ENCODE measurements at regions not wholly inside any gene's neighbourhood (a gene's known extent, or its start where the extent isn't known, plus 50 kb on each side); places are given as distances from the start of the nearest gene placed in this dataset.
"Not testable (repeated sequence)": the region's sequence is repeated elsewhere in the genome, so short reads cannot be mapped to it uniquely, and the experiment has no call there.

GRCh38 chr4:171524903-171525302 is 288.3 kb upstream of the GALNTL6 start:
- 93% methylated on average over 5 of the region's 5 CpGs for WGBS

GRCh38 chr4:171521726-171522125 is 291.5 kb upstream of the GALNTL6 start:
- WGBS = 65% methylated on average over 3 of the region's 3 CpGs
- Histone ChIP-seq H3K4me1 (ENCODE audit: control insufficient read depth in 2 of 2, insufficient read depth in 2 of 2, low read length in 2 of 2) (no peaks in the 10 kb centered on the region), H3K36me3 (ENCODE audit: control insufficient read depth in 2 of 2, insufficient read depth in 2 of 2, low read length in 1 of 2) (no peaks in the 10 kb centered on the region)

More at GRCh38 chr4:171524903-171525302, 288.3 kb upstream of the GALNTL6 start:
- Histone ChIP-seq H3K4me3 (ENCODE audit: low read length in 2 of 2) (no peak overlapping the region), H3K9me3 (ENCODE audit: control insufficient read depth in 2 of 2, insufficient read depth in 1 of 2, low read length in 1 of 2) (no peaks in the 10 kb centered on the region), H3K36me3 (ENCODE audit: control insufficient read depth in 2 of 2, insufficient read depth in 2 of 2, low read length in 1 of 2) (no peaks in the 10 kb centered on the region), H3K4me1 (ENCODE audit: control insufficient read depth in 2 of 2, insufficient read depth in 2 of 2, low read length in 2 of 2) (no peaks in the 10 kb centered on the region), H3K27me3 (ENCODE audit: control insufficient read depth in 2 of 2, insufficient read depth in 1 of 2, low read length in 1 of 2) (no peaks in the 10 kb centered on the region), H3K27ac (ENCODE audit: low read depth in 1 of 2, low read length in 1 of 2) (no peak overlapping the region)
- DNase-seq (ENCODE audit: low read depth in 6 of 9, low spot score in 9 of 9) = no peak

GRCh38 chr4:171519457-171519856 is 293.7 kb upstream of the GALNTL6 start:
- H3K27me3 ChIP-seq (ENCODE audit: control insufficient read depth in 2 of 2, insufficient read depth in 1 of 2, low read length in 1 of 2) = no peaks in the 10 kb centered on the region
- no peak for DNase-seq (ENCODE audit: low read depth in 6 of 9, low spot score in 9 of 9)
- no peak overlapping the region for H3K4me3 ChIP-seq (ENCODE audit: low read length in 2 of 2)
- H3K27ac ChIP-seq (ENCODE audit: low read depth in 1 of 2, low read length in 1 of 2) = no peak overlapping the region
- H3K4me1 ChIP-seq (ENCODE audit: control insufficient read depth in 2 of 2, insufficient read depth in 2 of 2, low read length in 2 of 2) = no peaks in the 10 kb centered on the region
- H3K36me3 ChIP-seq (ENCODE audit: control insufficient read depth in 2 of 2, insufficient read depth in 2 of 2, low read length in 1 of 2) = no peaks in the 10 kb centered on the region
- 95% methylated on average over 4 of the region's 4 CpGs for WGBS
- no peaks in the 10 kb centered on the region for H3K9me3 ChIP-seq (ENCODE audit: control insufficient read depth in 2 of 2, insufficient read depth in 1 of 2, low read length in 1 of 2)

More at GRCh38 chr4:171521726-171522125, 291.5 kb upstream of the GALNTL6 start:
- no peaks in the 10 kb centered on the region for H3K9me3 ChIP-seq (ENCODE audit: control insufficient read depth in 2 of 2, insufficient read depth in 1 of 2, low read length in 1 of 2)
- DNase-seq (ENCODE audit: low read depth in 6 of 9, low spot score in 9 of 9) = no peak
- no peaks in the 10 kb centered on the region for H3K27me3 ChIP-seq (ENCODE audit: control insufficient read depth in 2 of 2, insufficient read depth in 1 of 2, low read length in 1 of 2)
- no peak overlapping the region for H3K27ac ChIP-seq (ENCODE audit: low read depth in 1 of 2, low read length in 1 of 2)
- no peak overlapping the region for H3K4me3 ChIP-seq (ENCODE audit: low read length in 2 of 2)

- H3K9me3 ChIP-seq (ENCODE audit: control insufficient read depth in 2 of 2, insufficient read depth in 1 of 2, low read length in 1 of 2) = no peaks in the 10 kb centered on the region
- H3K4me3 ChIP-seq (ENCODE audit: low read length in 2 of 2) = no peak overlapping the region
- DNase-seq (ENCODE audit: low read depth in 6 of 9, low spot score in 9 of 9) = no peak
- H3K4me1 ChIP-seq (ENCODE audit: control insufficient read depth in 2 of 2, insufficient read depth in 2 of 2, low read length in 2 of 2) = no peaks in the 10 kb centered on the region
- no peak overlapping the region for H3K27ac ChIP-seq (ENCODE audit: low read depth in 1 of 2, low read length in 1 of 2)
- WGBS = 98% methylated on average over 1 of the region's 1 CpG
- H3K36me3 ChIP-seq (ENCODE audit: control insufficient read depth in 2 of 2, insufficient read depth in 2 of 2, low read length in 1 of 2) = no peaks in the 10 kb centered on the region
- H3K27me3 ChIP-seq (ENCODE audit: control insufficient read depth in 2 of 2, insufficient read depth in 1 of 2, low read length in 1 of 2) = no peaks in the 10 kb centered on the region
These were observed 295.3 kb upstream of the GALNTL6 start for GRCh38 chr4:171517883-171518282.

- 86% methylated on average over 3 of the region's 3 CpGs for WGBS
- no peaks in the 10 kb centered on the region for H3K4me1 ChIP-seq (ENCODE audit: control insufficient read depth in 2 of 2, insufficient read depth in 2 of 2, low read length in 2 of 2)
- H3K27me3 ChIP-seq (ENCODE audit: control insufficient read depth in 2 of 2, insufficient read depth in 1 of 2, low read length in 1 of 2) = no peaks in the 10 kb centered on the region
- no peaks in the 10 kb centered on the region for H3K9me3 ChIP-seq (ENCODE audit: control insufficient read depth in 2 of 2, insufficient read depth in 1 of 2, low read length in 1 of 2)
- no peak overlapping the region for H3K4me3 ChIP-seq (ENCODE audit: low read length in 2 of 2)
- no peak overlapping the region for H3K27ac ChIP-seq (ENCODE audit: low read depth in 1 of 2, low read length in 1 of 2)
- no peak for DNase-seq (ENCODE audit: low read depth in 6 of 9, low spot score in 9 of 9)
- H3K36me3 ChIP-seq (ENCODE audit: control insufficient read depth in 2 of 2, insufficient read depth in 2 of 2, low read length in 1 of 2) = no peaks in the 10 kb centered on the region
These were observed 296.5 kb upstream of the GALNTL6 start for GRCh38 chr4:171516694-171517093.

GRCh38 chr4:171484681-171485080 is 328.5 kb upstream of the GALNTL6 start:
- H3K36me3 ChIP-seq (ENCODE audit: control insufficient read depth in 2 of 2, insufficient read depth in 2 of 2, low read length in 1 of 2) = no peaks in the 10 kb centered on the region
- no peaks in the 10 kb centered on the region for H3K27me3 ChIP-seq (ENCODE audit: control insufficient read depth in 2 of 2, insufficient read depth in 1 of 2, low read length in 1 of 2)
- no peak for DNase-seq (ENCODE audit: low read depth in 6 of 9, low spot score in 9 of 9)
- no peaks in the 10 kb centered on the region for H3K9me3 ChIP-seq (ENCODE audit: control insufficient read depth in 2 of 2, insufficient read depth in 1 of 2, low read length in 1 of 2)
- no peak overlapping the region for H3K4me3 ChIP-seq (ENCODE audit: low read length in 2 of 2)
- H3K27ac ChIP-seq (ENCODE audit: low read depth in 1 of 2, low read length in 1 of 2) = no peak overlapping the region
- no peaks in the 10 kb centered on the region for H3K4me1 ChIP-seq (ENCODE audit: control insufficient read depth in 2 of 2, insufficient read depth in 2 of 2, low read length in 2 of 2)

GRCh38 chr4:171478181-171478580 is 335.0 kb upstream of the GALNTL6 start:
- DNase-seq (ENCODE audit: low read depth in 6 of 9, low spot score in 9 of 9) = no peak
- H3K27ac ChIP-seq (ENCODE audit: low read depth in 1 of 2, low read length in 1 of 2) = no peak overlapping the region
- 83% methylated on average over 1 of the region's 1 CpG for WGBS
- no peaks in the 10 kb centered on the region for H3K27me3 ChIP-seq (ENCODE audit: control insufficient read depth in 2 of 2, insufficient read depth in 1 of 2, low read length in 1 of 2)
- H3K4me1 ChIP-seq (ENCODE audit: control insufficient read depth in 2 of 2, insufficient read depth in 2 of 2, low read length in 2 of 2) = no peaks in the 10 kb centered on the region
- H3K9me3 ChIP-seq (ENCODE audit: control insufficient read depth in 2 of 2, insufficient read depth in 1 of 2, low read length in 1 of 2) = no peaks in the 10 kb centered on the region
- no peaks in the 10 kb centered on the region for H3K36me3 ChIP-seq (ENCODE audit: control insufficient read depth in 2 of 2, insufficient read depth in 2 of 2, low read length in 1 of 2)
- H3K4me3 ChIP-seq (ENCODE audit: low read length in 2 of 2) = no peak overlapping the region

GRCh38 chr4:171475111-171475510 is 338.1 kb upstream of the GALNTL6 start:
- not testable (repeated sequence) for H3K4me1 ChIP-seq (ENCODE audit: control insufficient read depth in 2 of 2, insufficient read depth in 2 of 2, low read length in 2 of 2); H3K27me3 ChIP-seq (ENCODE audit: control insufficient read depth in 2 of 2, insufficient read depth in 1 of 2, low read length in 1 of 2); H3K9me3 ChIP-seq (ENCODE audit: control insufficient read depth in 2 of 2, insufficient read depth in 1 of 2, low read length in 1 of 2); H3K36me3 ChIP-seq (ENCODE audit: control insufficient read depth in 2 of 2, insufficient read depth in 2 of 2, low read length in 1 of 2); H3K27ac ChIP-seq (ENCODE audit: low read depth in 1 of 2, low read length in 1 of 2); DNase-seq (ENCODE audit: low read depth in 6 of 9, low spot score in 9 of 9); H3K4me3 ChIP-seq (ENCODE audit: low read length in 2 of 2)
- WGBS = 93% methylated on average over 3 of the region's 3 CpGs

GRCh38 chr4:171473155-171473554 is 340.0 kb upstream of the GALNTL6 start:
- 90% methylated on average over 2 of the region's 2 CpGs for WGBS
- H3K9me3 ChIP-seq (ENCODE audit: control insufficient read depth in 2 of 2, insufficient read depth in 1 of 2, low read length in 1 of 2) = no peaks in the 10 kb centered on the region
- no peak overlapping the region for H3K27ac ChIP-seq (ENCODE audit: low read depth in 1 of 2, low read length in 1 of 2)
- H3K4me1 ChIP-seq (ENCODE audit: control insufficient read depth in 2 of 2, insufficient read depth in 2 of 2, low read length in 2 of 2) = no peaks in the 10 kb centered on the region
- no peaks in the 10 kb centered on the region for H3K36me3 ChIP-seq (ENCODE audit: control insufficient read depth in 2 of 2, insufficient read depth in 2 of 2, low read length in 1 of 2)
- no peak overlapping the region for H3K4me3 ChIP-seq (ENCODE audit: low read length in 2 of 2)
- no peaks in the 10 kb centered on the region for H3K27me3 ChIP-seq (ENCODE audit: control insufficient read depth in 2 of 2, insufficient read depth in 1 of 2, low read length in 1 of 2)
- DNase-seq (ENCODE audit: low read depth in 6 of 9, low spot score in 9 of 9) = no peak

- H3K27me3 ChIP-seq (ENCODE audit: control insufficient read depth in 2 of 2, insufficient read depth in 1 of 2, low read length in 1 of 2) = no peaks in the 10 kb centered on the region
- H3K27ac ChIP-seq (ENCODE audit: low read depth in 1 of 2, low read length in 1 of 2) = no peak overlapping the region
- H3K4me3 ChIP-seq (ENCODE audit: low read length in 2 of 2) = no peak overlapping the region
- 95% methylated on average over 4 of the region's 4 CpGs for WGBS
- no peaks in the 10 kb centered on the region for H3K9me3 ChIP-seq (ENCODE audit: control insufficient read depth in 2 of 2, insufficient read depth in 1 of 2, low read length in 1 of 2)
- H3K36me3 ChIP-seq (ENCODE audit: control insufficient read depth in 2 of 2, insufficient read depth in 2 of 2, low read length in 1 of 2) = no peaks in the 10 kb centered on the region
- no peak for DNase-seq (ENCODE audit: low read depth in 6 of 9, low spot score in 9 of 9)
- H3K4me1 ChIP-seq (ENCODE audit: control insufficient read depth in 2 of 2, insufficient read depth in 2 of 2, low read length in 2 of 2) = no peaks in the 10 kb centered on the region
These were observed 341.0 kb upstream of the GALNTL6 start for GRCh38 chr4:171472230-171472629.

Measured in thymus (tissue), 11 donors.